GM23338 (cell line): ENCODE measurements at regions not wholly inside any gene's neighbourhood (a gene's known extent, or its start where the extent isn't known, plus 50 kb on each side); places are given as distances from the start of the nearest gene placed in this dataset.

Experiments
- ATAC-seq: fragments of 200-7000 bp; cut with Tn5 transposase; 3 replicates; pipeline ENCODE4 v1.9.1; 2020
- DNase-seq: peaks from one replicate; pipeline ENCODE4 v3.0.0-alpha.2; 2015; ENCODE audit warnings: low spot score
- H2AFZ ChIP-seq: fragments of 200-600 bp; sonication (generic); 2 replicates; pipeline ENCODE4 v1.8.0; 2016; ENCODE audit warnings: antibody characterized with exemption, mild to moderate bottlenecking, moderate library complexity
- H3F3A ChIP-seq: fragments of 200-600 bp; sonication (generic); replicated peaks from 2 replicates; pipeline ENCODE4 v1.8.0; 2017; ENCODE audit warnings: antibody characterized with exemption, mixed run types, low read depth
- H3K27ac ChIP-seq: fragments of 200-600 bp; sonication (generic); 2 replicates; pipeline ENCODE4 v1.6.1; 2016; ENCODE audit warnings: low read depth
- H3K27me3 ChIP-seq: fragments of 200-600 bp; sonication (generic); 2 replicates; pipeline ENCODE4 v1.8.0; 2016; ENCODE audit warnings: mild to moderate bottlenecking, mixed run types, moderate library complexity; ENCODE audit not compliant: insufficient read depth
- H3K36me3 ChIP-seq: fragments of 200-600 bp; sonication (generic); 2 replicates; pipeline ENCODE4 v1.8.0; 2016; ENCODE audit warnings: mild to moderate bottlenecking; ENCODE audit not compliant: insufficient read depth
- H3K4me1 ChIP-seq: fragments of 200-600 bp; sonication (generic); 2 replicates; pipeline ENCODE4 v1.8.0; 2016; ENCODE audit warnings: mild to moderate bottlenecking, moderate library complexity; ENCODE audit not compliant: insufficient read depth
- H3K4me2 ChIP-seq: fragments of 200-600 bp; sonication (generic); 2 replicates; pipeline ENCODE4 v1.7.1; 2017; ENCODE audit warnings: mixed run types
- H3K4me3 ChIP-seq: fragments of 200-600 bp; sonication (generic); 2 replicates; pipeline ENCODE4 v1.6.1; 2016; ENCODE audit warnings: mixed run types
- H3K79me2 ChIP-seq: fragments of 200-600 bp; sonication (generic); replicated peaks from 2 replicates; pipeline ENCODE4 v1.8.0; 2017; ENCODE audit warnings: mild to moderate bottlenecking; ENCODE audit not compliant: insufficient read depth
- H3K9me2 ChIP-seq: fragments of 200-600 bp; sonication (generic); 2 replicates; pipeline ENCODE4 v1.8.0; 2017; ENCODE audit not compliant: insufficient read depth
- H4K20me1 ChIP-seq: fragments of 200-600 bp; sonication (generic); replicated peaks from 2 replicates; pipeline ENCODE4 v1.8.0; 2017; ENCODE audit warnings: mild to moderate bottlenecking; ENCODE audit not compliant: insufficient read depth
- H3K27ac Mint-ChIP-seq: 2 replicates; pipeline ENCODE4 v1.8.0; 2020; ENCODE audit warnings: inconsistent platforms, mild to moderate bottlenecking, moderate library complexity, mixed read lengths
- H3K27me3 Mint-ChIP-seq: 3 replicates; pipeline ENCODE4 v1.8.0; 2022; ENCODE audit warnings: low read depth, mild to moderate bottlenecking, moderate library complexity, mixed read lengths, inconsistent platforms; ENCODE audit not compliant: insufficient read depth, poor library complexity
- H3K36me3 Mint-ChIP-seq: 3 replicates; pipeline ENCODE4 v1.8.0; 2021; ENCODE audit warnings: low read depth, mild to moderate bottlenecking, inconsistent platforms, moderate library complexity, mixed read lengths
- H3K4me1 Mint-ChIP-seq: 3 replicates; pipeline ENCODE4 v1.8.0; 2020; ENCODE audit warnings: mild to moderate bottlenecking, inconsistent platforms, mixed read lengths
- H3K4me3 Mint-ChIP-seq: 3 replicates; pipeline ENCODE4 v1.8.0; 2021; ENCODE audit warnings: moderate library complexity, mild to moderate bottlenecking, inconsistent platforms, mixed read lengths
- H3K9me3 Mint-ChIP-seq: 3 replicates; pipeline ENCODE4 v1.8.0; 2020; ENCODE audit warnings: moderate library complexity, mild to moderate bottlenecking, inconsistent platforms, mixed read lengths
- CTCF ChIP-seq, 2 experiments: fragments of 200-600 bp in 1 of 2; sonication (generic) in 1 of 2; conservative IDR thresholded peaks; 2 replicates each; pipeline versions ENCODE4 v1.5.1 to v1.6.1; 2016 to 2017; ENCODE audit warnings: antibody characterized with exemption in 2 of 2, low read depth in 2 of 2, mild to moderate bottlenecking in 2 of 2, moderate library complexity in 1 of 2
- JUNB ChIP-seq: IDR thresholded peaks from one replicate; pipeline ENCODE4 v1.6.1; 2016; ENCODE audit warnings: antibody characterized with exemption; ENCODE audit not compliant: unreplicated experiment
- POLR2AphosphoS5 ChIP-seq: IDR thresholded peaks from 2 replicates; pipeline ENCODE4 v1.6.1; 2016; ENCODE audit warnings: antibody characterized with exemption, low read depth
- REST ChIP-seq: IDR thresholded peaks from one replicate; pipeline ENCODE4 v1.6.1; 2018; ENCODE audit warnings: antibody characterized with exemption; ENCODE audit not compliant: unreplicated experiment
- STAT1 ChIP-seq: IDR thresholded peaks from one replicate; pipeline ENCODE4 v1.6.1; 2016; ENCODE audit warnings: antibody characterized with exemption; ENCODE audit not compliant: unreplicated experiment
- ZNF114 ChIP-seq: fragments of 250-450 bp; sonication (Bioruptor Pico); IDR thresholded peaks from 2 replicates; pipeline ENCODE4 v1.5.0; 2020; ENCODE audit warnings: mild to moderate bottlenecking, moderate library complexity
- ZNF462 ChIP-seq: fragments of 250-450 bp; sonication (Bioruptor Pico); IDR thresholded peaks from 2 replicates; pipeline ENCODE4 v1.5.0; 2020; ENCODE audit warnings: mild to moderate bottlenecking, moderate library complexity

- no peak for TF ChIP-seq ZNF462 (CRISPR knock-in tag)
These were observed 186.2 kb downstream of the CXCL12 start (continued) for GRCh38 chr10:44198780-44199097.

GRCh38 chr10:44198096-44198779 lies 186.7 kb downstream of the CXCL12 start:
- Mint-ChIP-seq H3K36me3 (peaks cover 8% of the 10 kb centered on the region; the same call in 2 of the 3 replicates), H3K9me3 (peaks cover 17% of the 10 kb centered on the region), H3K27me3 (no peaks in the 10 kb centered on the region), H3K27ac (no peak overlapping the region), H3K4me3 (no peak overlapping the region), H3K4me1 (no peaks in the 10 kb centered on the region)
- DNase-seq, result no peak
- Histone ChIP-seq H3K36me3 (no peaks in the 10 kb centered on the region), H3K9me2 (peaks cover 14% of the 10 kb centered on the region; the same call in 1 of the 2 replicates), H3K79me2 (no peaks in the 10 kb centered on the region), H3K4me3 (no peak overlapping the region), H3K27me3 (no peaks in the 10 kb centered on the region), H3K27ac (no peak overlapping the region), H3F3A (no peaks in the 10 kb centered on the region), H4K20me1 (no peaks in the 10 kb centered on the region), H2AFZ (no peak overlapping the region), H3K4me2 (no peak overlapping the region), H3K4me1 (no peaks in the 10 kb centered on the region)
- ATAC-seq, result no peak
- TF ChIP-seq POLR2AphosphoS5 (no peak), JUNB (no peak), STAT1 (no peak), ZNF114 (CRISPR knock-in tag) (no peak), CTCF (conservative IDR thresholded peaks at IDR 0.05; ENCODE audit: low read depth in 2 of 2) (no peak), REST (no peak)
